Vagina (tissue), 2 donors: ENCODE measurements at regions not wholly inside any gene's neighbourhood (a gene's known extent, or its start where the extent isn't known, plus 50 kb on each side); places are given as distances from the start of the nearest gene placed in this dataset.

Source experiments
- DNase-seq, 2 donors: peaks; one replicate each; pipeline ENCODE4 v3.0.0-alpha.2; 2017; ENCODE audit errors: extremely low spot score in 2 of 2
- H3K27ac ChIP-seq: fragments of 200-600 bp; sonication (generic); one replicate; pipeline ENCODE4 v1.5.1; 2019
- H3K27me3 ChIP-seq: fragments of 200-600 bp; sonication (generic); one replicate; pipeline ENCODE4 v1.5.1; 2019
- H3K36me3 ChIP-seq, 2 donors: fragments of 200-600 bp; sonication (generic); one replicate each; pipeline ENCODE4 v1.5.1; 2017 to 2019
- H3K4me1 ChIP-seq: fragments of 200-600 bp; sonication (generic); one replicate; pipeline ENCODE4 v1.5.1; 2019
- H3K4me3 ChIP-seq, 2 donors: fragments of 200-600 bp; sonication (generic); 1 replicate in 1 of 2; 2 replicates in 1 of 2; pipeline ENCODE4 v1.5.1; 2016 to 2019
- H3K9me3 ChIP-seq: fragments of 200-600 bp; sonication (generic); one replicate; pipeline ENCODE4 v1.5.1; 2019
- POLR2A ChIP-seq, 2 donors: fragments of 450-650 bp; IDR thresholded peaks; one replicate each; pipeline ENCODE4 v1.6.1; 2017; ENCODE audit warnings: antibody characterized with exemption in 2 of 2, mild to moderate bottlenecking in 2 of 2, moderate library complexity in 2 of 2
- POLR2AphosphoS5 ChIP-seq, 2 donors: sonication (generic); formaldehyde crosslinking; IDR thresholded peaks; one replicate each; pipeline ENCODE4 v1.9.0; 2017; ENCODE audit warnings: antibody characterized with exemption in 2 of 2, mild to moderate bottlenecking in 2 of 2, low read depth in 1 of 2; ENCODE audit not compliant: insufficient read depth in 1 of 2
- intact Hi-C: fragments of 100-400 bp; cut with DNase I; formaldehyde crosslinking; loops from one replicate; pipeline ENCODE4 v1.15.1; 2023
- TF ChIP-seq, protein P1 (sequence below), 3 experiments: fragments of 450-650 bp in 2 of 3; fragments of 200-600 bp in 1 of 3; sonication (generic) in 1 of 3; IDR thresholded peaks; one replicate each; pipeline ENCODE4 v1.5.1; 2017 to 2019; ENCODE audit warnings: antibody characterized with exemption in 3 of 3, mild to moderate bottlenecking in 2 of 3, moderate library complexity in 2 of 3

DNA sequence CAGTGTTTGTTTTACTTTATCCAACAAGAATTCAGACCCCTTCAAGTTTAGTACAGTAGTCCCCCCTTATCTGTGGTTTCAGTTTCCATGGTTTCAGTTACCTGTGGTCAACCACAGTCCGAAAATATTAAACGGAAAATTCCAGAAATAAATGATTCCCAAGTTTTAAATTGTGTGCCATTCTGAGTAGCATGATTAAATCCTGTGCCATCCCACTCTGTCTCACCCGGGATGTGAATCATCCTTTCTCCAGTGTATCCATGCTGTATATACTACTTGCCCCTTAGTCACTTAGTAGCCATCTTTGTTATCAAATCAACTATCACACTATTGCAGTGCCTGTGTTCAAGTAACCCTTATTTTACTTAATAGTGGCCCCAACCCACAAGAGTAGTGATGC is 153.8 kb upstream of the RASA1 start:
- Histone ChIP-seq H3K27ac (no peak overlapping the region), H3K36me3 (no peaks in the 10 kb centered on the region), H3K27me3 (no peaks in the 10 kb centered on the region), H3K4me3 (no peak overlapping the region), H3K4me1 (no peaks in the 10 kb centered on the region), H3K9me3 (no peaks in the 10 kb centered on the region)
- TF ChIP-seq POLR2AphosphoS5 (IDR thresholded peaks at IDR 0.05; ENCODE audit: insufficient read depth in 1 of 2, low read depth in 1 of 2) (no peak), POLR2A (IDR thresholded peaks at IDR 0.05) (no peak)
- TF ChIP-seq, protein P1, sequence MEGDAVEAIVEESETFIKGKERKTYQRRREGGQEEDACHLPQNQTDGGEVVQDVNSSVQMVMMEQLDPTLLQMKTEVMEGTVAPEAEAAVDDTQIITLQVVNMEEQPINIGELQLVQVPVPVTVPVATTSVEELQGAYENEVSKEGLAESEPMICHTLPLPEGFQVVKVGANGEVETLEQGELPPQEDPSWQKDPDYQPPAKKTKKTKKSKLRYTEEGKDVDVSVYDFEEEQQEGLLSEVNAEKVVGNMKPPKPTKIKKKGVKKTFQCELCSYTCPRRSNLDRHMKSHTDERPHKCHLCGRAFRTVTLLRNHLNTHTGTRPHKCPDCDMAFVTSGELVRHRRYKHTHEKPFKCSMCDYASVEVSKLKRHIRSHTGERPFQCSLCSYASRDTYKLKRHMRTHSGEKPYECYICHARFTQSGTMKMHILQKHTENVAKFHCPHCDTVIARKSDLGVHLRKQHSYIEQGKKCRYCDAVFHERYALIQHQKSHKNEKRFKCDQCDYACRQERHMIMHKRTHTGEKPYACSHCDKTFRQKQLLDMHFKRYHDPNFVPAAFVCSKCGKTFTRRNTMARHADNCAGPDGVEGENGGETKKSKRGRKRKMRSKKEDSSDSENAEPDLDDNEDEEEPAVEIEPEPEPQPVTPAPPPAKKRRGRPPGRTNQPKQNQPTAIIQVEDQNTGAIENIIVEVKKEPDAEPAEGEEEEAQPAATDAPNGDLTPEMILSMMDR (IDR thresholded peaks at IDR 0.05): no peak
- no peak for DNase-seq
- intact Hi-C loops: no loop called here

DNA sequence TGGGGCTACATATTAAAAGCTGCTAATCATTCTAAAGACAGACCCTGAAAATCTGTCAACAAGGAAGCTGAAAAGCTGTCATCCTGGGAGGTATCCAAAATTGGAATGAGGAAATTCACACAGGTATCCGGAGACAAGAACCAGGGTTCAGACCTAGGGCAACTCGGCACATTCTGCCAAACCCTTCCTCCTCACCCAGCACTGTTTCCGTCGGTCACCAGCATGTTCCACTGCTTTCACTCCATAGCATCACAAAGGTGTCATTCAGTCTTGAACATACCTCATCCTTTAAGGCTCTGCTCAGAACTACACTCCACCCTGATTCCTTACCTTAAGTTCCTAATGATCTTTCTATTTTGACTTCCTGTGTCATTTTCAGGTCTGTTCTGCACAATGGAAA is 153.1 kb upstream of the RASA1 start:
- intact Hi-C loops: no loop called here
- no peaks in the 10 kb centered on the region for H3K27me3 ChIP-seq
- no peaks in the 10 kb centered on the region for H3K9me3 ChIP-seq
- H3K36me3 ChIP-seq: no peaks in the 10 kb centered on the region
- H3K4me1 ChIP-seq: no peaks in the 10 kb centered on the region
- TF ChIP-seq POLR2A (IDR thresholded peaks at IDR 0.05): no peak
- TF ChIP-seq POLR2AphosphoS5 (IDR thresholded peaks at IDR 0.05; ENCODE audit: insufficient read depth in 1 of 2, low read depth in 1 of 2): no peak
- TF ChIP-seq, protein P1 (IDR thresholded peaks at IDR 0.05): no peak
- DNase-seq: no peak
- no peak overlapping the region for H3K4me3 ChIP-seq
- no peak overlapping the region for H3K27ac ChIP-seq

DNA sequence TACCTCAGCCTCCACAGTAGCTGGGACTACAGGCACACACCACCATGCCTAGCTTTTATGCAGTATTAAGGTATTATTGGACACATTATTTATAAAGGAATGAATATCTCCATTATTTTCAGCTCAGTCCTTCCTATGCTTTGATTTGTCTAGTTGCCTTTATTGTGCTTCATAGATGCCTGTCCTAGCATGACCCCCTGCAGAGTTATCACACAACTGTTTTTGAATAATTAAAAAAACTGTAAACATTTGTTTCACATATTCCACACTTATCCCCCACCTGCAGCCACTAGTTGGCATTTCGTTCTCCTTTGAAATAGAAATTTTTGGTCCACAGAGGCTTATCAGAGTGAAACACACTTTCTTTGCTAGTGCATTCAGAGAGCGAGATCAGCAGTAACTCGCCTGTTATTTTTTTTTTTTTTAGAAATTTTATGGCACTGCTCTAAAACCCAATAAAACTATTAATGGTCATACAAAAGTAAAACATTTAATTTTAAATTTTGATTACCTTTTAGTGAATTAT is 151.8 kb upstream of the RASA1 start:
- no peak for DNase-seq
- Histone ChIP-seq H3K27me3 (no peaks in the 10 kb centered on the region), H3K4me3 (no peak overlapping the region), H3K9me3 (no peaks in the 10 kb centered on the region), H3K36me3 (no peaks in the 10 kb centered on the region), H3K4me1 (no peaks in the 10 kb centered on the region), H3K27ac (no peak overlapping the region)
- intact Hi-C loops: no loop called here
- TF ChIP-seq POLR2A (IDR thresholded peaks at IDR 0.05): no peak
- TF ChIP-seq POLR2AphosphoS5 (IDR thresholded peaks at IDR 0.05; ENCODE audit: insufficient read depth in 1 of 2, low read depth in 1 of 2): no peak
- TF ChIP-seq, protein P1 (IDR thresholded peaks at IDR 0.05): no peak

DNA sequence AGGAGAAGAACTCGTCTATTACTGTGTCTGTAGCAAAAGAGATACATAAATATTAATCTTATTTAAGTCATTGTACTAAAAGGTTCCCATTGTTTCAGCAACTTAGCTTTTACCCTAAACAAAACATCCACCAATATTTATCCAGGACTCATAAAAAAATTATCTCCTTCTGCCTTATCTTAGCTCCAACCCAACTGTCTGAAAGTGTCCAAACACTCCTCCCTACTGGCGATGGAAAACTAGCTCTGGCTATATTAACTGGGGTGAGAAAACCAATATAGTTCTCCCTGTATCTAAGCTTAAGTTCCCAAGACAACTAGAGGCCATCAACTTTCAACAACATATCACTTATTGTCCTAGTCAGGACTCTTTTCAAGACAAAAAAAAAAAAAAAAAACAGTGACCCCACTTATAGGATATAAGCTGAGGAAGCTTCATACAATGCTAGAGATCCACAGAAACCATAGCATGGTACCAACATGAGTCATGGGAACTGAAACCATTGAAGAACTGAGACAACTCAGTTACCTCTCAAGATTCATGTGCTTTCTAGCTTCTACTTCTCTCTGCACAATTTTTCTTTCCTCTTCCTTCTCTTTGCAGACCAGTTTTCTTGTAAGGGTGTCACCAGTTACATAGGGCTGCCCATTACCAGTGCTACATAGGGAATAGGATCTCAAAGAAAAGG is 150.7 kb upstream of the RASA1 start:
- no peak for DNase-seq
- TF ChIP-seq POLR2A (IDR thresholded peaks at IDR 0.05): no peak
- TF ChIP-seq, protein P1 (IDR thresholded peaks at IDR 0.05): no peak
- no peak for TF ChIP-seq POLR2AphosphoS5 (IDR thresholded peaks at IDR 0.05; ENCODE audit: insufficient read depth in 1 of 2, low read depth in 1 of 2)
- H3K9me3 ChIP-seq: no peaks in the 10 kb centered on the region
- H3K36me3 ChIP-seq: no peaks in the 10 kb centered on the region
- H3K4me3 ChIP-seq: no peak overlapping the region
- no peaks in the 10 kb centered on the region for H3K27me3 ChIP-seq
- H3K4me1 ChIP-seq: no peaks in the 10 kb centered on the region
- intact Hi-C loops: no loop called here
- no peak overlapping the region for H3K27ac ChIP-seq

DNA sequence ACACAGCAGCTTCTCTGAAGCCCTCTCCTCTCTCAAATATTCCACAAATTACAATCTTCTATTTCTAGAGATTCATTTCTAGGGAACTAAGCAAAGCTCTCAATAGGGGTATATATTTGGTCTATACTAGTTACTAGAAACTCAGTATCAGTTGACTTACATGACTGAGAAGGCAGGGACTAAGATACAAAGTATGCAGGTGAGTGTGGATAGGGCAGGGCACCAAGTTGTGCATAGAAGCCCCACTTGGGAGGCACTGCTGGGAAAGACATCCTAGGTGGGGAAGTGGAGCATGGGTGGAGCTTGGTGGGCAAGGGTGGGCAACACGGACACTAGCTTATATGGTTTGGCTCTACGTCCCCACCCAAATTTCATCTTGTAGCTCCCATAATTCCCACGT is 148.1 kb upstream of the RASA1 start:
- intact Hi-C loops: no loop called here
- Histone ChIP-seq H3K4me1 (no peaks in the 10 kb centered on the region), H3K36me3 (no peaks in the 10 kb centered on the region), H3K27ac (no peak overlapping the region), H3K9me3 (no peaks in the 10 kb centered on the region), H3K27me3 (no peaks in the 10 kb centered on the region), H3K4me3 (no peak overlapping the region)
- DNase-seq: no peak
- TF ChIP-seq POLR2AphosphoS5 (IDR thresholded peaks at IDR 0.05; ENCODE audit: insufficient read depth in 1 of 2, low read depth in 1 of 2) (no peak), POLR2A (IDR thresholded peaks at IDR 0.05) (no peak)
- TF ChIP-seq, protein P1 (IDR thresholded peaks at IDR 0.05): no peak
